Gastrocnemius medialis (tissue), 4 donors: ENCODE measurements at regions not wholly inside any gene's neighbourhood (a gene's known extent, or its start where the extent isn't known, plus 50 kb on each side); places are given as distances from the start of the nearest gene placed in this dataset.
"Not testable (repeated sequence)": the region's sequence is repeated elsewhere in the genome, so short reads cannot be mapped to it uniquely, and the experiment has no call there.

Source experiments
- ATAC-seq, 2 donors: fragments of 150-250 bp; one replicate each; pipeline ENCODE4 v1.9.1; 2016
- DNase-seq, 2 donors: peaks; one replicate each; pipeline ENCODE4 v3.0.0-alpha.2; 2019
- H3K27ac ChIP-seq, 4 donors: fragments of 200-600 bp; sonication (generic); 1 replicate in 1 of 4; 2 replicates in 3 of 4; pipeline ENCODE4 v1.5.1; 2016 to 2018; ENCODE audit warnings: mild to moderate bottlenecking in 2 of 4, moderate library complexity in 1 of 4
- H3K27me3 ChIP-seq, 3 donors: fragments of 200-600 bp; sonication (generic) in 2 of 3; 1 replicate in 1 of 3; 2 replicates in 2 of 3; pipeline versions ENCODE4 v1.5.1 to v1.6.0; 2016 to 2019; ENCODE audit warnings: mild to moderate bottlenecking in 1 of 3, moderate library complexity in 1 of 3
- H3K36me3 ChIP-seq, 2 donors: fragments of 200-600 bp; sonication (generic) in 1 of 2; one replicate each; pipeline ENCODE4 v1.5.1; 2017 to 2018
- H3K4me1 ChIP-seq, 2 donors: fragments of 200-600 bp; sonication (generic) in 1 of 2; one replicate each; pipeline ENCODE4 v1.5.1; 2016 to 2017; ENCODE audit warnings: mild to moderate bottlenecking in 2 of 2
- H3K4me3 ChIP-seq, 4 donors: fragments of 200-600 bp; sonication (generic) in 3 of 4; 1 replicate in 1 of 4; 2 replicates in 3 of 4; pipeline ENCODE4 v1.5.1; 2016 to 2019; ENCODE audit warnings: mild to moderate bottlenecking in 2 of 4
- H3K9me3 ChIP-seq, 3 donors: fragments of 200-600 bp; sonication (generic) in 2 of 3; 1 replicate in 1 of 3; 2 replicates in 2 of 3; pipeline ENCODE4 v1.5.1; 2016 to 2019
- POLR2A ChIP-seq, 2 donors: fragments of 450-650 bp; IDR thresholded peaks; one replicate each; pipeline ENCODE4 v1.6.1; 2017; ENCODE audit warnings: antibody characterized with exemption in 2 of 2, mild to moderate bottlenecking in 2 of 2, moderate library complexity in 2 of 2
- in situ Hi-C, 4 donors: fragments of 200-750 bp; cut with MboI; loops; one replicate each; pipeline versions ENCODE4 v1.15.0 to v1.8.0; 2017; ENCODE audit warnings: low sequenced_read_pairs in 4 of 4
- intact Hi-C: fragments of 100-400 bp; cut with DNase I; formaldehyde crosslinking; loops from one replicate; pipeline ENCODE4 v1.15.1; 2023; ENCODE audit warnings: low total_unique reads
- TF ChIP-seq, protein P1 (sequence below), 5 experiments: fragments of 450-650 bp in 3 of 5; fragments of 200-600 bp in 2 of 5; sonication (generic) in 2 of 5; IDR thresholded peaks in 4 of 5; conservative IDR thresholded peaks in 1 of 5; 1 replicate in 4 of 5; 2 replicates in 1 of 5; pipeline ENCODE4 v1.5.1; 2016 to 2019; ENCODE audit warnings: antibody characterized with exemption in 5 of 5, mild to moderate bottlenecking in 3 of 5, moderate library complexity in 3 of 5

DNA sequence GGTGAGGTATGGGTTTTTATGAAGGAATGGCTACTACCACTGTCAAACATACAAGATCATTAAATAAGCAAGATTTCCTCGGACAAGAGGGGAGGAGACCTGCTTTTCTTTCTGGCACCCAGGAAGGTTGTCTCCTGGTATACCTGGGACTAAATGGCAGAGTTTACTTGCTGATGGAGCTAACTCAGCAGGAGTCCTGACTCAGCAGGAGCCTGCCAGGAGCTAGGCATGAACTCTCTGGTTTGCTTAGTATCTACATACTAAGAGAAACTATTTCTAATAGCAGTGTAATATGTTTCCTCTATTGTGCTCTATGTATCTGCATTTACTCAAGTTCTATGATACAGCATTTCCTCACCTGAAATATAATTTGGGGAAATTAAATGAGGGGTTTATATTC is 404.2 kb downstream of the RSL24D1 start:
- no peak for ATAC-seq
- no peak for TF ChIP-seq POLR2A (IDR thresholded peaks at IDR 0.05)
- TF ChIP-seq, protein P1, sequence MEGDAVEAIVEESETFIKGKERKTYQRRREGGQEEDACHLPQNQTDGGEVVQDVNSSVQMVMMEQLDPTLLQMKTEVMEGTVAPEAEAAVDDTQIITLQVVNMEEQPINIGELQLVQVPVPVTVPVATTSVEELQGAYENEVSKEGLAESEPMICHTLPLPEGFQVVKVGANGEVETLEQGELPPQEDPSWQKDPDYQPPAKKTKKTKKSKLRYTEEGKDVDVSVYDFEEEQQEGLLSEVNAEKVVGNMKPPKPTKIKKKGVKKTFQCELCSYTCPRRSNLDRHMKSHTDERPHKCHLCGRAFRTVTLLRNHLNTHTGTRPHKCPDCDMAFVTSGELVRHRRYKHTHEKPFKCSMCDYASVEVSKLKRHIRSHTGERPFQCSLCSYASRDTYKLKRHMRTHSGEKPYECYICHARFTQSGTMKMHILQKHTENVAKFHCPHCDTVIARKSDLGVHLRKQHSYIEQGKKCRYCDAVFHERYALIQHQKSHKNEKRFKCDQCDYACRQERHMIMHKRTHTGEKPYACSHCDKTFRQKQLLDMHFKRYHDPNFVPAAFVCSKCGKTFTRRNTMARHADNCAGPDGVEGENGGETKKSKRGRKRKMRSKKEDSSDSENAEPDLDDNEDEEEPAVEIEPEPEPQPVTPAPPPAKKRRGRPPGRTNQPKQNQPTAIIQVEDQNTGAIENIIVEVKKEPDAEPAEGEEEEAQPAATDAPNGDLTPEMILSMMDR (IDR thresholded peaks at IDR 0.05 in 4 of 5, conservative IDR thresholded peaks at IDR 0.05 in 1 of 5): no peak
- Histone ChIP-seq H3K36me3 (no peaks in the 10 kb centered on the region), H3K4me3 (no peak overlapping the region), H3K27ac (no peak overlapping the region), H3K9me3 (no peaks in the 10 kb centered on the region), H3K27me3 (no peaks in the 10 kb centered on the region), H3K4me1 (peaks cover 0 to 5% of the 10 kb centered on the region in 2 donors)
- in situ Hi-C loops (no loop called here), intact Hi-C loops (no loop called here)
- DNase-seq: no peak

DNA sequence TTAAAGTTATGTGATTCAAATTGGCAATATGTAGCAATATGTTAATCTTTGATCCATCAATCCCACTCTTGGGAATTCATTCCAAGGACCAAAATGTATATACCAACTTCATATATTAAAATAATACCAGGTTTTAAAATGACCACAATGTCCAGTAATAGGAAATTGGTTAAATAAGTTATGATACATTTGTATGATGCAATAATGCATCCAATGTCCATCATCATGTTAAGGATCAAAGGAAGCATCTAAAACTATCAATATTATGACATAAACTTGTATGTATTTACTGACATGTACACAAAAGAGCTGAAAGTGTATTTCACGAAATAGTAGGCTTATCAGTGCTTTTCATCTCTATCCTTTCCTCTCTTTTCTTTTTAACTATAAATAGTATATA is 406.0 kb downstream of the RSL24D1 start:
- Histone ChIP-seq H3K27ac (no peak overlapping the region), H3K9me3 (no peaks in the 10 kb centered on the region), H3K36me3 (no peaks in the 10 kb centered on the region), H3K4me3 (no peak overlapping the region), H3K4me1 (peaks cover 0 to 5% of the 10 kb centered on the region in 2 donors), H3K27me3 (no peaks in the 10 kb centered on the region)
- in situ Hi-C loops (no loop called here), intact Hi-C loops (no loop called here)
- TF ChIP-seq, protein P1 (IDR thresholded peaks at IDR 0.05 in 4 of 5, conservative IDR thresholded peaks at IDR 0.05 in 1 of 5): no peak
- TF ChIP-seq POLR2A (IDR thresholded peaks at IDR 0.05): no peak
- ATAC-seq (no peak), DNase-seq (no peak)

DNA sequence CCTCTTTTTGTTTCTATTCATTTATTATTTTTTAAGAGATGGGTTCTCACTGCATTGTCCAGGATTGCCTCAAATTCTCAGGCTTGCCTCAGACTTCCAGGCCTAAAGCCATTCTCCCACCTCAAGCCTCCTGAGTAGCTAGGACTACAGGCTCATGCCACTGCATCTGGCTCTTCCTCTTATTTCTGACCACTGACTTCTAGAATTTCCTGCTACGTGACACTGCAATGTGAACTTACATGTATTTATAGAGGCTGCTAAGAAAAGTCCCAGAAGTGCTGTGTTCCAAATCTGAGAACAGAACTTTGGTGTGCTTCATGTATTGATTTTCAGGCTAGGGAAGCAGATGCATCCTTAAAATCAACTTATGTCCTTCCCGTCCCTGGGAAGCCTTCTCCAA is 407.4 kb downstream of the RSL24D1 start:
- intact Hi-C loops: no loop called here

DNA sequence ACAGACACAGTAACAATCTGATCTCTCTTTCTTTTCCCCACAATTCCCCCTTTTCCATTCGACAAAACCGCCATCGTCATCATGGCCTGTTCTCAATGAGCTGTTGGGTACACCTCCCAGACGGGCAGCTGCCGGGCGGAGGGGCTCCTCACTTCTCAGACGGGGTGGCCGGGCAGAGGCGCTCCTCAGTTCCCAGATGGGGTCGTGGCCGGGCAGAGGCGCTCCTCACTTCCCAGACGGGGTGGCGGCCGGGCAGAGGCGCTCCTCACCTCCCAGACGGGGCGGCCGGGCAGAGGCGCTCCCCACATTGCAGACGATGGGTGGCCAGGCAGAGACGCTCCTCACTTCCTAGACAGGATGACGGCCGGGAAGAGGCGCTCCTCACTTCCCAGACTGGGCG is 415.5 kb downstream of the RSL24D1 start:
- H3K27ac ChIP-seq, H3K27me3 ChIP-seq, DNase-seq, H3K36me3 ChIP-seq, H3K4me3 ChIP-seq, ATAC-seq, in situ Hi-C loops, intact Hi-C loops, H3K9me3 ChIP-seq, H3K4me1 ChIP-seq: not testable (repeated sequence)

More for the DNA sequence above, 407.4 kb downstream of the RSL24D1 start:
- H3K27ac ChIP-seq: peak overlapping the region in 1 of 4 donors; percentile 22
- H3K36me3 ChIP-seq: no peaks in the 10 kb centered on the region
- ATAC-seq: peak in 1 of 2 donors; percentile 77
- in situ Hi-C loops: no loop called here
- peaks cover 0 to 5% of the 10 kb centered on the region in 2 donors for H3K4me1 ChIP-seq
- H3K4me3 ChIP-seq: no peak overlapping the region
- H3K27me3 ChIP-seq: no peaks in the 10 kb centered on the region
- H3K9me3 ChIP-seq: no peaks in the 10 kb centered on the region
- TF ChIP-seq, protein P1 (IDR thresholded peaks at IDR 0.05 in 4 of 5, conservative IDR thresholded peaks at IDR 0.05 in 1 of 5): no peak
- TF ChIP-seq POLR2A (IDR thresholded peaks at IDR 0.05): no peak
- no peak for DNase-seq

DNA sequence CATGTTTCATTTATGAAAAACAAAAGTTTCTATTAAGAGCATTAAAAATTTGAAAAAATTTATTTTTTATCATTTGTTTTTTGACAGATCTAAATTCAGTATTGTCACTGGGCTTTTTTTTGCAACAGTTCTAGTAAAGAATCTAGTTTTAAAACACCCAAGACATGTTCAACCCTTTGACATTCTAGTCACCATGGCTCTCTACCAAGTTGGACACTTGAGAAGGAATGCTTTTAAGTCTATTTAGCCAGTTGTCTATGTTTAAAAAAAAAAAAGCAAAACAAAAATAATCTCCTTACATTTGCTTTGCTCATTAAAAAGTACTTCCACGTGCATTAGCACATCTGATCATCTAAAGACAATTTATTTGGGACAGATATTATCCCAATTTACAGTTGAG is 417.5 kb downstream of the RSL24D1 start:
- Histone ChIP-seq H3K27ac (no peak overlapping the region), H3K4me3 (no peak overlapping the region), H3K36me3 (no peaks in the 10 kb centered on the region), H3K4me1 (no peaks in the 10 kb centered on the region), H3K27me3 (no peaks in the 10 kb centered on the region), H3K9me3 (no peaks in the 10 kb centered on the region)
- intact Hi-C loops (no loop called here), in situ Hi-C loops (no loop called here)
- ATAC-seq: no peak
- no peak for TF ChIP-seq POLR2A (IDR thresholded peaks at IDR 0.05)
- TF ChIP-seq, protein P1 (IDR thresholded peaks at IDR 0.05 in 4 of 5, conservative IDR thresholded peaks at IDR 0.05 in 1 of 5): no peak
- DNase-seq: no peak
